K562 (cell line): ENCODE measurements at regions not wholly inside any gene's neighbourhood (a gene's known extent, or its start where the extent isn't known, plus 50 kb on each side); places are given as distances from the start of the nearest gene placed in this dataset.

Experiments
- ATAC-seq: fragments of 200-7000 bp; cut with Tn5 transposase; 3 replicates; pipeline ENCODE4 v1.9.1; 2020; ENCODE audit warnings: moderate library complexity
- BruUV-seq: library from RNA; stranded (reverse); fragments of 400-500 nt; replicated peaks from 2 replicates; lab custom pipeline; 2021; lab: Mats Ljungman, UMichigan
- CTCF ChIA-PET: fragments of 300-600 bp; formaldehyde crosslinking; extraction: SDS; loops from one replicate; lab custom pipeline; 2021; ENCODE audit warnings: low intra/inter-chr PET ratio; lab: Yijun Ruan, JAX
- POLR2A ChIA-PET: fragments of 300-600, 350-650 bp; sonication (Branson Sonifier 250); formaldehyde crosslinking; extraction: SDS; loops from one replicate; lab custom pipeline; 2021; ENCODE audit warnings: antibody characterized with exemption, inconsistent platforms; lab: Yijun Ruan, JAX
- DNase-seq, 4 experiments: peaks; one replicate each; pipeline versions ENCODE4 v3.0.0 to v3.0.0-alpha.2; 2011 to 2018; ENCODE audit warnings: low spot score in 3 of 4, mixed read lengths in 3 of 4; ENCODE audit errors: extremely low read depth in 1 of 4
- FAIRE-seq: peaks from 2 replicates; lab custom pipeline; 2011; peaks lifted over from hg19 to GRCh38; lab: Jason Lieb, UNC
- H2AFZ ChIP-seq: 2 replicates; pipeline ENCODE4 v1.6.0; 2011; ENCODE audit warnings: low read depth, low read length, control low read depth, inconsistent platforms
- H3K27ac ChIP-seq: fragments of 200-600 bp; 3 replicates; pipeline ENCODE4 v1.8.0; 2011; ENCODE audit warnings: low read depth, mild to moderate bottlenecking, control low read depth, inconsistent platforms, low read length, moderate library complexity, mixed read lengths; ENCODE audit errors: extremely low read depth
- H3K27me3 ChIP-seq, 2 experiments: fragments of 300-600 bp in 1 of 2; 2 replicates in 1 of 2; 3 replicates in 1 of 2; pipeline versions ENCODE4 v1.6.0 to v1.8.0; 2011; ENCODE audit warnings: inconsistent platforms in 2 of 2, low read length in 2 of 2, mild to moderate bottlenecking in 1 of 2, mixed read lengths in 1 of 2, moderate library complexity in 1 of 2; ENCODE audit not compliant: control insufficient read depth in 2 of 2, insufficient read depth in 2 of 2
- H3K36me3 ChIP-seq: fragments of 300-600 bp; 3 replicates; pipeline ENCODE4 v1.8.0; 2011; ENCODE audit warnings: mild to moderate bottlenecking, low read length, inconsistent platforms; ENCODE audit not compliant: control insufficient read depth, insufficient read depth
- H3K4me1 ChIP-seq, 2 experiments: fragments of 200-600 bp in 1 of 2; replicated peaks in 1 of 2; 2 replicates in 1 of 2; 3 replicates in 1 of 2; pipeline versions ENCODE4 v1.5.1 to v1.8.0; 2011; ENCODE audit warnings: inconsistent platforms in 2 of 2, low read length in 2 of 2, mild to moderate bottlenecking in 1 of 2, mixed read lengths in 1 of 2, moderate library complexity in 1 of 2; ENCODE audit not compliant: control insufficient read depth in 2 of 2, insufficient read depth in 2 of 2
- H3K4me2 ChIP-seq: 2 replicates; pipeline ENCODE4 v1.6.1; 2011; ENCODE audit warnings: low read length, control low read depth, inconsistent platforms, mixed read lengths; ENCODE audit not compliant: insufficient read depth
- H3K4me3 ChIP-seq: fragments of 200-600 bp; sonication (generic), shearing (Covaris generic); 2 replicates; pipeline ENCODE4 v1.5.1; 2016; ENCODE audit warnings: control low read depth, inconsistent platforms
- H3K79me2 ChIP-seq: fragments of 200-600 bp; 3 replicates; pipeline ENCODE4 v1.8.0; 2011; ENCODE audit warnings: low read length, inconsistent platforms; ENCODE audit not compliant: control insufficient read depth, insufficient read depth
- H3K9ac ChIP-seq, 2 experiments: 2 replicates each; pipeline versions ENCODE4 v1.6.0 to v1.6.1; 2011; ENCODE audit warnings: low read depth in 2 of 2, low read length in 2 of 2, control low read depth in 1 of 2, inconsistent platforms in 1 of 2, mild to moderate bottlenecking in 1 of 2, mixed read lengths in 1 of 2; ENCODE audit not compliant: insufficient read depth in 1 of 2
- H3K9me1 ChIP-seq: one replicate; pipeline ENCODE4 v1.6.0; 2011; ENCODE audit warnings: inconsistent platforms, mild to moderate bottlenecking, low read length, moderate library complexity; ENCODE audit not compliant: control insufficient read depth, insufficient read depth
- H3K9me3 ChIP-seq: replicated peaks from 2 replicates; pipeline ENCODE4 v1.5.1; 2011; ENCODE audit warnings: low read depth, low read length, inconsistent platforms; ENCODE audit not compliant: control insufficient read depth, insufficient read depth
- H4K20me1 ChIP-seq: replicated peaks from 2 replicates; pipeline ENCODE4 v1.6.1; 2011; ENCODE audit warnings: low read length, inconsistent platforms, mixed read lengths; ENCODE audit not compliant: control insufficient read depth, insufficient read depth
- CGGBP1 ChIP-seq: fragments of 250-450 bp; sonication (Bioruptor Pico); IDR thresholded peaks from 2 replicates; pipeline ENCODE4 v1.9.0; 2021; ENCODE audit warnings: mild to moderate bottlenecking
- FOS ChIP-seq: IDR thresholded peaks from 3 replicates; pipeline ENCODE4 v1.6.1; 2011; ENCODE audit not compliant: insufficient read length; ENCODE audit errors: extremely low read depth
- FOXK1 ChIP-seq: sonication (generic); formaldehyde crosslinking; IDR thresholded peaks from 2 replicates; pipeline ENCODE4 v1.8.0; 2022; ENCODE audit warnings: missing genetic modification reagents, mild to moderate bottlenecking, borderline replicate concordance
- HDAC3 ChIP-seq: fragments of 450-650 bp; IDR thresholded peaks from 2 replicates; pipeline ENCODE4 v1.6.1; 2018; ENCODE audit warnings: borderline replicate concordance, mild to moderate bottlenecking, moderate library complexity; ENCODE audit not compliant: partially characterized antibody
- KHSRP ChIP-seq: fragments of 450-650 bp; IDR thresholded peaks from 2 replicates; pipeline ENCODE4 v1.6.1; 2017
- KLF6 ChIP-seq: fragments of 250-450 bp; sonication (Bioruptor Pico); IDR thresholded peaks from 2 replicates; pipeline ENCODE4 v1.4.0; 2020; ENCODE audit warnings: mild to moderate bottlenecking, moderate library complexity, borderline replicate concordance
- LEF1 ChIP-seq: fragments of 450-650 bp; IDR thresholded peaks from 2 replicates; pipeline ENCODE4 v1.6.1; 2016; ENCODE audit warnings: mild to moderate bottlenecking
- POLR2AphosphoS5 ChIP-seq: IDR thresholded peaks from 2 replicates; pipeline ENCODE4 v1.6.1; 2011; ENCODE audit warnings: mild to moderate bottlenecking, low read depth, low read length, moderate library complexity; ENCODE audit not compliant: control insufficient read depth, insufficient read depth
- SUPT5H ChIP-seq: fragments of 450-650 bp; IDR thresholded peaks from 2 replicates; pipeline ENCODE4 v1.6.1; 2016
- TCF7L2 ChIP-seq: fragments of 150-350 bp; IDR thresholded peaks from 2 replicates; pipeline ENCODE4 v1.6.1; 2016; ENCODE audit warnings: low read depth, mild to moderate bottlenecking, low read length, moderate library complexity
- ZBTB7A ChIP-seq: IDR thresholded peaks from 2 replicates; pipeline ENCODE4 v1.6.1; 2011; ENCODE audit warnings: low read depth, mild to moderate bottlenecking, low read length, moderate library complexity, borderline replicate concordance; ENCODE audit not compliant: control insufficient read depth
- ZNF274 ChIP-seq: IDR thresholded peaks from 2 replicates; pipeline ENCODE4 v1.6.1; 2011; ENCODE audit warnings: low read depth, mild to moderate bottlenecking, low read length, moderate library complexity, borderline replicate concordance
- ZNF280A ChIP-seq: fragments of 450-650 bp; IDR thresholded peaks from 2 replicates; pipeline ENCODE4 v1.6.1; 2018; ENCODE audit warnings: mild to moderate bottlenecking, low read depth; ENCODE audit not compliant: partially characterized antibody
- WGBS: fragments of 100-300 bp; shearing (Covaris generic); methylation state at CpG from one replicate; pipeline ENCODE4 v1.1.6; 2016; ENCODE audit warnings: low coverage, mixed read lengths; ENCODE audit not compliant: insufficient coverage; ENCODE audit errors: missing lambda C conversion rate; 5-methylcytosine and 5-hydroxymethylcytosine counted together
- in situ Hi-C: fragments of 300-500 bp; cut with MboI; formaldehyde crosslinking; loops from 4 replicates; pipeline ENCODE4 v1.15.0; 2018; ENCODE audit warnings: inconsistent platforms, mixed read lengths
- intact Hi-C: fragments of 100-400 bp; cut with micrococcal nuclease; formaldehyde crosslinking; loops from 2 replicates; pipeline ENCODE4 v1.14.2; 2022

- no peaks in the 10 kb centered on the region for H3K9me3 ChIP-seq
- ATAC-seq (no peak), DNase-seq (no peak), FAIRE-seq (no peak)
- H3K27me3 ChIP-seq: peaks cover 0 to 5% of the 10 kb centered on the region in 2 experiments; a peak in 2 of 5 replicates
- ChIA-PET POLR2A (no interaction called here), CTCF (no interaction called here)
- no peak overlapping the region for H3K4me3 ChIP-seq
- no TSS peak for BruUV-seq
- intact Hi-C loops (loop anchor here (10.0 kb wide), 1 partner anchor 365 kb away; no protein-coding TSS in a partner anchor), in situ Hi-C loops (no loop called here)
- H3K9me1 ChIP-seq: no peaks in the 10 kb centered on the region
- TF ChIP-seq KHSRP (no peak), TCF7L2 (no peak)
- H3K27ac ChIP-seq: no peak overlapping the region
- no peaks in the 10 kb centered on the region for H3K79me2 ChIP-seq
- no peaks in the 10 kb centered on the region for H4K20me1 ChIP-seq
- 6% methylated on average over 6 of the region's 6 CpGs for WGBS
- H3K4me1 ChIP-seq: peaks cover 0 to 17% of the 10 kb centered on the region in 2 experiments; a peak in 1 of 5 replicates
- no peak overlapping the region for H3K4me2 ChIP-seq
- H2AFZ ChIP-seq: no peak overlapping the region
- no peak overlapping the region for H3K9ac ChIP-seq
- H3K36me3 ChIP-seq: no peaks in the 10 kb centered on the region
These were observed 149.3 kb upstream of the SLC4A4 start for GRCh38 chr4:71189471-71189870.

- Histone ChIP-seq H3K79me2 (no peaks in the 10 kb centered on the region), H4K20me1 (no peaks in the 10 kb centered on the region), H3K4me3 (no peak overlapping the region), H3K4me1 (0 out of 5 replicates have a peak, but pooled peaks cover 4 to 5% of the 10 kb centered on the region in 2 experiments), H3K9me1 (no peaks in the 10 kb centered on the region), H3K4me2 (no peak overlapping the region), H3K27ac (no peak overlapping the region), H3K27me3 (no peaks in the 10 kb centered on the region; a peak in 1 of 5 replicates), H2AFZ (no peak overlapping the region), H3K9ac (no peak overlapping the region), H3K9me3 (no peaks in the 10 kb centered on the region), H3K36me3 (no peaks in the 10 kb centered on the region)
- POLR2A ChIA-PET: interaction anchor here (1.5 kb wide), 1 partner anchor 12 kb away, joined by 3 read pairs; no protein-coding TSS in a partner anchor
- BruUV-seq: no TSS peak
- 0% methylated on average over 1 of the region's 1 CpG for WGBS
- CTCF ChIA-PET: interaction anchor here (0.6 kb wide), 1 partner anchor 947 kb away, joined by 3 read pairs; no protein-coding TSS in a partner anchor
- no peak for ATAC-seq
- FAIRE-seq: no peak
- DNase-seq: no peak
- intact Hi-C loops (no loop called here), in situ Hi-C loops (no loop called here)
- no peak for TF ChIP-seq SUPT5H
- no peak for TF ChIP-seq ZNF274
- TF ChIP-seq CGGBP1 (CRISPR knock-in tag): no peak
- no peak for TF ChIP-seq FOXK1
- TF ChIP-seq HDAC3: no peak
- no peak for TF ChIP-seq KLF6
- TF ChIP-seq ZBTB7A: no peak
- no peak for TF ChIP-seq FOS
- TF ChIP-seq LEF1: no peak
- no peak for TF ChIP-seq POLR2AphosphoS5
- TF ChIP-seq ZNF280A: no peak
These were observed 144.4 kb upstream of the SLC4A4 start for GRCh38 chr4:71194454-71194853.
